ENCODE measurements at regions not wholly inside any gene's neighbourhood (a gene's known extent, or its start where the extent isn't known, plus 50 kb on each side); places are given as distances from the start of the nearest gene placed in this dataset.

DNA sequence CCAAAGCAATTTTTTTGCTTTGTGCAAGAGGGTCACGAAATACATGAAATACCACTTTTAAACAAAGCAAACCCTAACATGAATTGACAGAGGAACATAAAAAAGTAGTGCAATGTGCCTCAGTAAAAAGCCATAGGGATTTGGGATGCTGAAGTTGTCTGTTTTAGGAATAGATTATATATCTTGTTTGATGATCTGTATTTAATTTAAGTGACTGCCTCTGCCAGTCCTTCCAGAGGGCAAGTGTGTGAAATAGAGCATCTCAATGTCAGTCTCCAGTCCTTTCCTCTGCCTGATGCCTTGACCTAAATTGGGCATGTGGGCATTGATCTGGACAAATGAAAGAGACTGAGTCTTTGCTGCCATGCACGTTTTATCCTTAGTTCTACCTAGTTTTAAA, 222.8 kb downstream of the PTPRC start:
- no peak for TF ChIP-seq POLR2A (IDR thresholded peaks at IDR 0.05; ENCODE audit: low read depth, low read length)
- TF ChIP-seq POLR2AphosphoS5 (IDR thresholded peaks at IDR 0.05; ENCODE audit: low read depth, low read length) = no peak
- no peak for TF ChIP-seq POU2F2 (IDR thresholded peaks at IDR 0.05; ENCODE audit: low read depth, low read length)
- no peak for TF ChIP-seq SPI1 (IDR thresholded peaks at IDR 0.05; ENCODE audit: low read depth, low read length)
- no peak for TF ChIP-seq TAF1 (IDR thresholded peaks at IDR 0.05; ENCODE audit: low read depth, low read length)
- no peak for TF ChIP-seq PAX5 (IDR thresholded peaks at IDR 0.05; ENCODE audit: insufficient read depth, low read length, severe bottlenecking)
